ENCODE measurements at regions not wholly inside any gene's neighbourhood (a gene's known extent, or its start where the extent isn't known, plus 50 kb on each side); places are given as distances from the start of the nearest gene placed in this dataset.

DNA sequence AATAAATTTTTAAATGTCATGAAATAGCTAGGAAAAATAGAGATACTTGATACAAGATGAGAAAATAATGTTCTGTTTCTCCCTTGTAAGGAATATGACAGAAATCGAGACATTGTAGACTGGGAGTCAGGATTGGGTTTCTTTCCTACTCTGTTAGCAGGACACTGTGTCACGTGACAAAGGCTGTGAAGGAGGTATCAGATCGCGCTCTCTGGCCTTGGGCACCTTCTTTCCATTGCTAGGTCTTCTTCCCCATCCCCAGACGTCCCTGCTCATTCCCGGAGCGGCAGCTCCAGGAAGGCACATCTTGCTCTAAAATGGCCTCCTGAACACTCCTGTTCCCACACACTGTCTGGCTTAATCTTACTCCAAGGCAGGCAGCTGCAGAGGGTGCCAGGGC, 133.4 kb downstream of the TM9SF2 start:
- TF ChIP-seq EZH2 (IDR thresholded peaks at IDR 0.05; ENCODE audit: low read depth) = no peak
- TF ChIP-seq, protein P1, sequence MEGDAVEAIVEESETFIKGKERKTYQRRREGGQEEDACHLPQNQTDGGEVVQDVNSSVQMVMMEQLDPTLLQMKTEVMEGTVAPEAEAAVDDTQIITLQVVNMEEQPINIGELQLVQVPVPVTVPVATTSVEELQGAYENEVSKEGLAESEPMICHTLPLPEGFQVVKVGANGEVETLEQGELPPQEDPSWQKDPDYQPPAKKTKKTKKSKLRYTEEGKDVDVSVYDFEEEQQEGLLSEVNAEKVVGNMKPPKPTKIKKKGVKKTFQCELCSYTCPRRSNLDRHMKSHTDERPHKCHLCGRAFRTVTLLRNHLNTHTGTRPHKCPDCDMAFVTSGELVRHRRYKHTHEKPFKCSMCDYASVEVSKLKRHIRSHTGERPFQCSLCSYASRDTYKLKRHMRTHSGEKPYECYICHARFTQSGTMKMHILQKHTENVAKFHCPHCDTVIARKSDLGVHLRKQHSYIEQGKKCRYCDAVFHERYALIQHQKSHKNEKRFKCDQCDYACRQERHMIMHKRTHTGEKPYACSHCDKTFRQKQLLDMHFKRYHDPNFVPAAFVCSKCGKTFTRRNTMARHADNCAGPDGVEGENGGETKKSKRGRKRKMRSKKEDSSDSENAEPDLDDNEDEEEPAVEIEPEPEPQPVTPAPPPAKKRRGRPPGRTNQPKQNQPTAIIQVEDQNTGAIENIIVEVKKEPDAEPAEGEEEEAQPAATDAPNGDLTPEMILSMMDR (conservative IDR thresholded peaks at IDR 0.05) = no peak
